H9 (cell line): ENCODE measurements at regions not wholly inside any gene's neighbourhood (a gene's known extent, or its start where the extent isn't known, plus 50 kb on each side); places are given as distances from the start of the nearest gene placed in this dataset.
A peak's percentile ranks its signal among the peaks of the same experiment; 100 is the strongest.

ENCODE experiments used
- DNase-seq: peaks from one replicate; pipeline ENCODE4 v3.0.0-alpha.2; 2017
- H2AFZ ChIP-seq: one replicate; pipeline ENCODE4 v1.6.1; 2013; ENCODE audit warnings: mild to moderate bottlenecking, low read length, control low read depth, moderate library complexity
- H2AK5ac ChIP-seq: 2 replicates; pipeline ENCODE4 v1.6.1; 2013; ENCODE audit warnings: low read length, control low read depth, mixed read lengths; ENCODE audit not compliant: insufficient read length
- H2BK120ac ChIP-seq: one replicate; pipeline ENCODE4 v1.6.1; 2013; ENCODE audit warnings: low read depth, mild to moderate bottlenecking, low read length, control low read depth, inconsistent platforms; ENCODE audit not compliant: poor library complexity, severe bottlenecking
- H2BK12ac ChIP-seq: 2 replicates; pipeline ENCODE4 v1.6.1; 2013; ENCODE audit warnings: low read length, control low read depth, mixed read lengths, low read depth; ENCODE audit not compliant: insufficient read length
- H2BK15ac ChIP-seq: 2 replicates; pipeline ENCODE4 v1.6.1; 2013; ENCODE audit warnings: low read depth, low read length, control low read depth
- H2BK20ac ChIP-seq: one replicate; pipeline ENCODE4 v1.6.1; 2013; ENCODE audit warnings: low read depth, mild to moderate bottlenecking, low read length, control low read depth, inconsistent platforms; ENCODE audit not compliant: poor library complexity, severe bottlenecking
- H2BK5ac ChIP-seq: 2 replicates; pipeline ENCODE4 v1.6.1; 2013; ENCODE audit warnings: low read length, control low read depth, mixed read lengths; ENCODE audit not compliant: insufficient read length
- H3K14ac ChIP-seq: 2 replicates; pipeline ENCODE4 v1.6.1; 2013; ENCODE audit warnings: low read length, control low read depth; ENCODE audit not compliant: insufficient read depth
- H3K18ac ChIP-seq: 2 replicates; pipeline ENCODE4 v1.6.1; 2013; ENCODE audit warnings: low read depth, mild to moderate bottlenecking, mixed read lengths, low read length, control low read depth; ENCODE audit not compliant: insufficient read length
- H3K23ac ChIP-seq: 2 replicates; pipeline ENCODE4 v1.6.1; 2013; ENCODE audit warnings: low read length, control low read depth, mixed read lengths, low read depth; ENCODE audit not compliant: insufficient read length
- H3K23me2 ChIP-seq: 2 replicates; pipeline ENCODE4 v1.6.1; 2013; ENCODE audit warnings: low read depth, mild to moderate bottlenecking, mixed read lengths, low read length, control low read depth; ENCODE audit not compliant: insufficient read length, poor library complexity, severe bottlenecking
- H3K27ac ChIP-seq: 2 replicates; pipeline ENCODE4 v1.5.1; 2013; ENCODE audit warnings: low read length, control low read depth, mixed read lengths, low read depth; ENCODE audit not compliant: insufficient read length
- H3K27me3 ChIP-seq: 2 replicates; pipeline ENCODE4 v1.6.1; 2013; ENCODE audit warnings: low read length, control low read depth, inconsistent platforms; ENCODE audit not compliant: insufficient read depth
- H3K4ac ChIP-seq: 2 replicates; pipeline ENCODE4 v1.6.1; 2013; ENCODE audit warnings: low read depth, mild to moderate bottlenecking, control low read depth, inconsistent platforms, low read length, moderate library complexity
- H3K4me1 ChIP-seq: 2 replicates; pipeline ENCODE4 v1.6.1; 2013; ENCODE audit warnings: low read length, control low read depth, inconsistent platforms; ENCODE audit not compliant: insufficient read depth
- H3K4me2 ChIP-seq: 2 replicates; pipeline ENCODE4 v1.6.1; 2013; ENCODE audit warnings: low read length, control low read depth, mixed read lengths; ENCODE audit not compliant: insufficient read length, insufficient read depth
- H3K56ac ChIP-seq: 2 replicates; pipeline ENCODE4 v1.6.1; 2013; ENCODE audit warnings: low read depth, mild to moderate bottlenecking, mixed read lengths, low read length, control low read depth; ENCODE audit not compliant: insufficient read length
- H3K79me1 ChIP-seq: 2 replicates; pipeline ENCODE4 v1.6.1; 2013; ENCODE audit warnings: low read depth, mild to moderate bottlenecking, moderate library complexity, low read length, control low read depth, inconsistent platforms; ENCODE audit not compliant: insufficient read depth, poor library complexity, severe bottlenecking
- H3K79me2 ChIP-seq: 2 replicates; pipeline ENCODE4 v1.6.1; 2013; ENCODE audit warnings: low read length, control low read depth, inconsistent platforms; ENCODE audit not compliant: insufficient read depth
- H3K9ac ChIP-seq: 2 replicates; pipeline ENCODE4 v1.6.1; 2013; ENCODE audit warnings: low read length, control low read depth, mixed read lengths; ENCODE audit not compliant: insufficient read length; ENCODE audit errors: extremely low read depth
- H3K9me3 ChIP-seq: one replicate; pipeline ENCODE4 v1.6.1; 2013; ENCODE audit warnings: low read depth, low read length, inconsistent platforms; ENCODE audit not compliant: control insufficient read depth
- H3T11ph ChIP-seq: one replicate; pipeline ENCODE4 v1.6.1; 2013; ENCODE audit warnings: mild to moderate bottlenecking, low read length, control low read depth, inconsistent platforms
- H4K20me1 ChIP-seq: one replicate; pipeline ENCODE4 v1.6.1; 2013; ENCODE audit not compliant: control insufficient read depth, insufficient read length, insufficient read depth
- H4K5ac ChIP-seq: 2 replicates; pipeline ENCODE4 v1.6.1; 2013; ENCODE audit warnings: low read depth, mild to moderate bottlenecking, mixed read lengths, low read length, control low read depth; ENCODE audit not compliant: insufficient read length
- H4K8ac ChIP-seq: replicated peaks from 2 replicates; pipeline ENCODE4 v1.6.1; 2013; ENCODE audit warnings: low read length, control low read depth, mixed read lengths, low read depth; ENCODE audit not compliant: insufficient read length
- H4K91ac ChIP-seq: 2 replicates; pipeline ENCODE4 v1.6.1; 2013; ENCODE audit warnings: low read depth, mild to moderate bottlenecking, moderate library complexity, mixed read lengths, low read length, control low read depth; ENCODE audit not compliant: insufficient read length
- H3K27ac Mint-ChIP-seq, 3 experiments: 2 replicates in 2 of 3; 3 replicates in 1 of 3; pipeline ENCODE4 v1.8.0; 2020 to 2021; ENCODE audit warnings: mixed read lengths in 3 of 3, mild to moderate bottlenecking in 1 of 3, moderate library complexity in 1 of 3
- H3K27me3 Mint-ChIP-seq: 2 replicates; pipeline ENCODE4 v1.8.0; 2021; ENCODE audit warnings: low read depth, mild to moderate bottlenecking, moderate library complexity, mixed read lengths
- H3K36me3 Mint-ChIP-seq, 3 experiments: 2 replicates in 2 of 3; 3 replicates in 1 of 3; pipeline ENCODE4 v1.8.0; 2020 to 2021; ENCODE audit warnings: low read depth in 3 of 3, mixed read lengths in 3 of 3; ENCODE audit not compliant: insufficient read depth in 1 of 3
- H3K4me1 Mint-ChIP-seq, 2 experiments: 2 replicates each; pipeline ENCODE4 v1.8.0; 2020; ENCODE audit warnings: mixed read lengths in 2 of 2
- H3K4me3 Mint-ChIP-seq, 2 experiments: 2 replicates in 1 of 2; 3 replicates in 1 of 2; pipeline ENCODE4 v1.8.0; 2020 to 2021; ENCODE audit warnings: mild to moderate bottlenecking in 2 of 2, mixed read lengths in 2 of 2, moderate library complexity in 1 of 2
- H3K9me3 Mint-ChIP-seq, 2 experiments: 2 replicates in 1 of 2; 3 replicates in 1 of 2; pipeline ENCODE4 v1.8.0; 2020; ENCODE audit warnings: mild to moderate bottlenecking in 2 of 2, mixed read lengths in 2 of 2, moderate library complexity in 1 of 2
- WGBS: extraction: QIAGEN DNeasy Blood & Tissue Kit; methylation state at CpG from one replicate; pipeline ENCODE4 v1.1.7; 2013; ENCODE audit warnings: missing lambda C conversion rate, low lambda C conversion rate, mixed read lengths; ENCODE audit not compliant: insufficient read length; ENCODE audit errors: extremely low coverage; 5-methylcytosine and 5-hydroxymethylcytosine counted together
- TF ChIP-seq, protein P1 (sequence below): fragments of 200-600 bp; sonication (generic); conservative IDR thresholded peaks from 3 replicates; pipeline ENCODE4 v1.8.0; 2021; ENCODE audit warnings: antibody characterized with exemption, mild to moderate bottlenecking

GRCh38 chr17:70869402-70870085 lies 700.2 kb downstream of the KCNJ2 start:
- no peaks in the 10 kb centered on the region for H3K9me3 ChIP-seq
- no peak overlapping the region for H3K4me2 ChIP-seq
- no peak overlapping the region for H2BK120ac ChIP-seq
- H3K9me3 Mint-ChIP-seq = peaks cover 3 to 6% of the 10 kb centered on the region in 2 experiments
- H2BK12ac ChIP-seq = no peak overlapping the region
- H3K23me2 ChIP-seq = no peaks in the 10 kb centered on the region
- no peak overlapping the region for H3K56ac ChIP-seq
- no peaks in the 10 kb centered on the region for H4K20me1 ChIP-seq
- WGBS = no CpG with 5 or more reads among the region's 2 CpGs
- H4K8ac ChIP-seq = no peak overlapping the region
- TF ChIP-seq, protein P1, sequence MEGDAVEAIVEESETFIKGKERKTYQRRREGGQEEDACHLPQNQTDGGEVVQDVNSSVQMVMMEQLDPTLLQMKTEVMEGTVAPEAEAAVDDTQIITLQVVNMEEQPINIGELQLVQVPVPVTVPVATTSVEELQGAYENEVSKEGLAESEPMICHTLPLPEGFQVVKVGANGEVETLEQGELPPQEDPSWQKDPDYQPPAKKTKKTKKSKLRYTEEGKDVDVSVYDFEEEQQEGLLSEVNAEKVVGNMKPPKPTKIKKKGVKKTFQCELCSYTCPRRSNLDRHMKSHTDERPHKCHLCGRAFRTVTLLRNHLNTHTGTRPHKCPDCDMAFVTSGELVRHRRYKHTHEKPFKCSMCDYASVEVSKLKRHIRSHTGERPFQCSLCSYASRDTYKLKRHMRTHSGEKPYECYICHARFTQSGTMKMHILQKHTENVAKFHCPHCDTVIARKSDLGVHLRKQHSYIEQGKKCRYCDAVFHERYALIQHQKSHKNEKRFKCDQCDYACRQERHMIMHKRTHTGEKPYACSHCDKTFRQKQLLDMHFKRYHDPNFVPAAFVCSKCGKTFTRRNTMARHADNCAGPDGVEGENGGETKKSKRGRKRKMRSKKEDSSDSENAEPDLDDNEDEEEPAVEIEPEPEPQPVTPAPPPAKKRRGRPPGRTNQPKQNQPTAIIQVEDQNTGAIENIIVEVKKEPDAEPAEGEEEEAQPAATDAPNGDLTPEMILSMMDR = no peak
- H3K27me3 ChIP-seq = no peaks in the 10 kb centered on the region
- H3K27me3 Mint-ChIP-seq = no peaks in the 10 kb centered on the region
- H2BK15ac ChIP-seq = no peak overlapping the region
- no peak overlapping the region for H4K91ac ChIP-seq
- no peak overlapping the region for H2BK5ac ChIP-seq
- no peaks in the 10 kb centered on the region for H3K79me1 ChIP-seq
- no peak overlapping the region for H3K27ac ChIP-seq
- H3K18ac ChIP-seq = no peak overlapping the region
- no peak overlapping the region for H2AK5ac ChIP-seq
- H3K4me1 ChIP-seq = no peaks in the 10 kb centered on the region
- H3K79me2 ChIP-seq = no peaks in the 10 kb centered on the region
- no peak overlapping the region for H2BK20ac ChIP-seq
- H3K4ac ChIP-seq = no peak overlapping the region
- H2AFZ ChIP-seq = no peak overlapping the region
- H3T11ph ChIP-seq = no peak overlapping the region
- H3K27ac Mint-ChIP-seq = peak overlapping the region; percentile 31 to 72 (median 47); a peak in 6 of 7 replicates
- DNase-seq = no peak
- H3K14ac ChIP-seq = no peak overlapping the region
- H3K4me3 Mint-ChIP-seq = no peak overlapping the region
- peaks cover 1 to 6% (median 5%) of the 10 kb centered on the region in 3 experiments for H3K36me3 Mint-ChIP-seq
- no peak overlapping the region for H3K9ac ChIP-seq
- H3K4me1 Mint-ChIP-seq = peaks cover 18 to 24% of the 10 kb centered on the region in 2 experiments
- H4K5ac ChIP-seq = no peak overlapping the region
- H3K23ac ChIP-seq = no peak overlapping the region
